COR-L47 (cell line): ENCODE measurements at regions not wholly inside any gene's neighbourhood (a gene's known extent, or its start where the extent isn't known, plus 50 kb on each side); places are given as distances from the start of the nearest gene placed in this dataset.

ENCODE experiments used
- DNase-seq: peaks from one replicate; lab custom pipeline; 2025; lab: John Stamatoyannopoulos, UW

DNA sequence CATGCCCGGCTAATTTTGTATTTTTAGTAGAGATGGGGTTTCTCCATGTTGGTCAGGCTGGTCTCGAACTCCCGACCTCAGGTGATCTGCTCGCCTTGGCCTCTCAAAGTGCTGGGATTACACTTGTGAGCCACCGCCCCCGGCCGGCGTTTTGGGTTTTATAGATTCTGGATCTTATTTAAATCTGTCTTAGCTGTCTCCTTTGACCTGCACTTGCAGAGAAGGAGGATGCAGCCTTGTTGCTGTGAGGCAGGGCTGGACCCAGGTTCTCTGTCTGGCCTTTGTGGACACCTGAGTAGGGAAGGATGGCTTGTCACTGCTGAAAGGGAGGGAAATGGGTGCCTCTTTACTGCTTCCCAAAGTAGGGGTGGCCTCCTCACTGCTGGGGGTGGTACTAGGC, 83.0 kb upstream of the HS6ST1 start:
- DNase-seq = no peak

DNA sequence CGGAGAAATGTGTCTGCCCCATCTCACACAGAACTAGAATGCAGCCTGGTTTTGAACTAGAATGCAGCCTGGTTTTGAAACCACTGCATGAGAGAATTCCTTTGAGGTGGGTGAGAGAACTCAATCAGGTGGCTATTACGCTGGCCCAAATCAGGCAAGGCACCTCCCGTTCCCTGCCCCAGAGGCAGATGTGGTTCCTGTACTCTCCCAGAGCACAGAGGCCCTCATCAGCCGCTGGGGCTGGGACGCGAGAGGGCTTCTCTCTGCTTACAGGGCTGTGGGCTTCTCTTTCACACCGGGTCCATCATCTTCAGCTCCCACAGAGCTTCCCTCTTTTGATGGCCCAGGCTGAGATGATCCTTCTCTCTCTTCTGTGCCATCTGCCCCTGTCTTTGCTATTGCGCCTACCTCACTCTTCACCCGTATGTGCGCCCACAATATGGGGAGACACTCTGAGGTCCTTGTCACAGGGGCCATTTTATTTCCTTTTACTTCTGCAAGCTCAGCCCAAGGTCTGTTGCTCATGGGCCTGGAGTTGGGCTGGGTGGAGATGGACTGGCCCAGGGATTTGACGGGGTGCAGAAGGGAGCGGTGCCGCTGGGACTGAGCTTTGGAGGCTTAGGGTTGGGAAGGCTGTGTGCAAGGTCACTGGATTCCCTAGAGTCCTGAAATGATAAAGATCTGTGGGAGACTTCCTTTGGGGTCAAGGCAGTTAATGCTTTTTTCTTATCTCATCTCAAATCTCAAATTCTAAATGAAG, 84.4 kb upstream of the HS6ST1 start:
- no peak for DNase-seq

DNA sequence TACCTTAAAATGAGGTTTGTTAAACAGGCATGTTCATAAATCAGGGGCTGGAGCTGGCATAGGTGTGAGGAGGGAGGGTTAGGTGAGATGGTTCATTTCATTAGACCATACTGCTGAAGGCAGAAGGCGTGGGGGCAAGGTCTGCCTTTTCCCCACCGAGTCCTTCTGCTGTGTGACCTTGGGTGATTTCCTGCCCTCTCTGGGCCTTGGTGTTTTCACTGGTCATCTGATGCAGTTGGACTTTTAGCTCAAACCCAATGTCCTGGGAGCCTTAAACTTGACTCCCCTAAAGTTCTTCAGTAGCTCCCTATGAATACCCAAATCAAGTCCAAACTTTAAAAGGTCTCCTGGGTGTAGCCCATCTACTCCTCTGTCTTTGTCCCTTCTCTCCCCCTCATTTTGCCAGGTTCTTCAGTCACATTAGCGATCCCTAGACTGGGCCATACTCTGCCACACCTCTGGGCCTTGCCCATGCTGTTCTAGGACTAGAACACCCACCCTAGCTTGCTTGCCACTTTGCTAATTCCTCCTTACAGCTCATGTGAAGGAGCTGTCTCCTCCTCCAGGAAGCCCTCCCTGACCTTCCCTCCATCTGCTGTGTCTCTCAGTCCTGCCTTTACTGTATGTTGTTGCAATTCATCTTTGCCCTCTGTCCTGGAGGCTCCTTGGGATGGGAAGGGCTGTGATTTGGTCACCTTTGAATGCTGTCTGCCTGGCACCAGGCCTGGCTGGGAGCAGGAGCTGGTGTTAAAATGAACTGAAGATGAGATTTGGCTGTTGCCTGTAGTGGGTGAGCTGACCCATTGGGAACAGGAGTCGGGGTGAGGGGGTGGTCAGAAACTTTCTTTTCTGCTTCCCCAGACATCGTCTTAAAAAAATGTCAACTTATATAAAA, 85.4 kb upstream of the HS6ST1 start:
- DNase-seq = no peak

DNA sequence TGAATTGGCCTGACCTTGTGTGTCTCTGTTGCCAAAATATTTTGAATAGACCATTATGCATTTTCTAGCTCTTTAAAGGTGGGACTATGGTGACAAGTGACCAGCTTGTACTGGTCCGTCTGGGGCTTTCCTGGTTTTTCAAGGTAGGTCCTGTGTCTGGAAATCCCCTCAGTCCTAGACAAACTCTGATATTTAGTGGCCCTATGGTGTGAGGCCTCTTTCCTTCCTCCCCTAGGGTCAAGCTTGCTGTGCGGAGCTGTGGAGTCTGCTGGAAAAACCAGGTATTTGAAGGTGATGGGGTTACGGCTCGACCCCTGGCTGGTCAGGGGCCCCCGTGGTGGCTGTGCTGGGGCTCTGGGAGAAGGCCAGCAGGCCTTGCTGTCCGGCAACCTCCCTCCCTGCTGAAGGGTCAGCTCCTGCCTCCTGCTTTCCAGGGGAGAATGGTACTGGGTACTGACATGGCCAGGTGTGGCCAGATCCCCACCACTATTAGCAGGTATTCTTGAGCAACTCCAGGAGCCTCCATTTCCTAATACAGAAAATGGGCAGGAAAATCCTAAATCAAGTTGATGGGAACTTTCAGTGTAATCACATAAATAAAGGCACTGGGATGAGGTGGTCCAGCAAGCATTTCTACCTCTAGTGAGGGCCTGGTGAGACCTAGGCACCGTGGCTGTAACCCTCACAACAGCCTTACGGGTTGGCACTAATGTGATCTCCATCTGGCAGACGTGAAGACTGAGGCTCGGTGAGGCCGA, 86.2 kb upstream of the HS6ST1 start:
- no peak for DNase-seq

DNA sequence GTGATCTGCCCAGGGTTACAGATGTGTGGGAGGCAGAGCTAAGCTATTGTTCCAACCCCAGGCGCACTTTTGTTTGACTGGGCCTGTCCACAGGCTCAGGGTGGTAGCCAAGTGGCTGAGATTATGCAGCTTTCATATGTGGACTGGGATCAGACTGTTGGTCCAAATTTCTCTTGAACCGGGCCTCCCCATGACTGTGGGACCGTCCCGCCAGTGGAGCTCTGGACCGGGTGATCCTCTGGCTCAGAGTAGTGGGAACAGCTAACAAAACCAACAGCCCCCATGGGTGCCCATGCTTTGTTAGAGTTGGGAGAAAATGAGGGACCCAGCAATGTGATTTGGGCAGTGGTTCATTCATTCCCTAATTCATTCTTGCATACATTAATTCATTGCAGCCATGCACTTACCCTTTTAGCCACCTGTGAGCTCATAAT, 86.8 kb upstream of the HS6ST1 start:
- no peak for DNase-seq

DNA sequence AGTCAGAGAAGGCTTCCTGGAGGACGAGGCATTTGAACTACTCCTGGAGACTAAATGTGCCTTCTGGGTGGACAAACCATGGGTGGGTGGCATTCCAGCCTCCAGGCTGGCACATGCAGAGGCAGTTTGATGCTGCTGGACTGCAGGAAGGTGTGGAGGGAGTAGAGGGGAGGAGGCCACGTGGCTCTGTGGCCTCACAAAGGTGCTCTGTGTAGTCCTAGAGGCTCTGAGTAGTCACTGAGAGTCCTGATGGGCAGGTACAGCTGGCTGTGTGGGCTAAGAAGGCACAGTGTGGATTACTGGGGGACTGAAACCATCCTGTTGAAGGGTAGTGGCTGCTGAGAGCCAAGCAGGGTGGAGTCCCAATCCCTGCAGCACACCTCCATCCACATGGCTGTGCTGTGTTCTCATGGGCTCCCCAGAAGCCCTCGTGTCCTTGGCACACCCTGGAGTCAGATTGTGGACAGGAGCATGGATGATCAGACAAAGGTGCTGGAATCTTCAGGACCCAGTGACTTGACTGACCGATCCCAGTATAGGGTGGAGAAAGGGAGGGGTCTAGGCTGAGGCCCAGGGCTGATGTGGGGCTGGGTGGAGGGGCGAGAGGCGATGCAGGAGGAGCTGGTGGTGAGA, 87.4 kb upstream of the HS6ST1 start:
- DNase-seq = no peak

DNA sequence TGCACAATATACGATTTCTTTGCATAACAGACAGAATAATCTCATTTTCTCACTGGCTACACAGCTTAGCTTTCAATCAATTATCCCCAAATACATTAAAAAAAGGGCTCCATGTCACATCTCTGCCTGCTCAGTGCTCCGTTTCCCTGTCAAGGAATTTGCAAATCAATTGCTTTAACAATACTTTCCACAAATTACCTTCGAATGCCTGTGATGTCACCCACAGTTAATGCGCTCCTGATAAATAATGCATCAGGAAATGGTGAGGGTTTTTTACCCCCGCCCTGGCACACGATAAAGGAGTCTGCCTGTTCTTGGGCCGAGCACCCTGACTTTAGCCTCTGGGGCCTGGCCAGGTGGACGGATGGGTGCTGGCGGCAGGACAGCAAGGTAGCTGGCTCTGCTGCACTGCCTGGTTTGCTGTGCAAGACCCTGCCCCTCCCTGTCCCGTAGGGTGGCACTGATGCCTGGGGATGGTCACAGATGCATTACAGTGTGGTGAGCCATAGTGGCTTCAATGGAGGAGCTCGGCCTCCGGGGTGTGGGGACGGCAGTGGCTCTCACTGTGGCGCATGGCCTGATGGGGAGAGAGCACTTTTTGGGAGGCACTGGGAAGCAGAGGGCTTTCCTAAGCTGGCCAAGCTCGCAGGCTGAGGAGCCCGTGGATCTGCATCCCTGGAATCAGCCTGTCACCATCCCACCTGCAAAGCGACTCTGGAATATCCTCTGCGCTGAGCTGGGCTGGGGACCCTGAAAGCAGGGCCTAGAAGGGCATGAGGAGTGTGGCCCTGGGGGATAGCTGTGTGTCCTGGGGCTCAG, 88.3 kb upstream of the HS6ST1 start:
- no peak for DNase-seq

DNA sequence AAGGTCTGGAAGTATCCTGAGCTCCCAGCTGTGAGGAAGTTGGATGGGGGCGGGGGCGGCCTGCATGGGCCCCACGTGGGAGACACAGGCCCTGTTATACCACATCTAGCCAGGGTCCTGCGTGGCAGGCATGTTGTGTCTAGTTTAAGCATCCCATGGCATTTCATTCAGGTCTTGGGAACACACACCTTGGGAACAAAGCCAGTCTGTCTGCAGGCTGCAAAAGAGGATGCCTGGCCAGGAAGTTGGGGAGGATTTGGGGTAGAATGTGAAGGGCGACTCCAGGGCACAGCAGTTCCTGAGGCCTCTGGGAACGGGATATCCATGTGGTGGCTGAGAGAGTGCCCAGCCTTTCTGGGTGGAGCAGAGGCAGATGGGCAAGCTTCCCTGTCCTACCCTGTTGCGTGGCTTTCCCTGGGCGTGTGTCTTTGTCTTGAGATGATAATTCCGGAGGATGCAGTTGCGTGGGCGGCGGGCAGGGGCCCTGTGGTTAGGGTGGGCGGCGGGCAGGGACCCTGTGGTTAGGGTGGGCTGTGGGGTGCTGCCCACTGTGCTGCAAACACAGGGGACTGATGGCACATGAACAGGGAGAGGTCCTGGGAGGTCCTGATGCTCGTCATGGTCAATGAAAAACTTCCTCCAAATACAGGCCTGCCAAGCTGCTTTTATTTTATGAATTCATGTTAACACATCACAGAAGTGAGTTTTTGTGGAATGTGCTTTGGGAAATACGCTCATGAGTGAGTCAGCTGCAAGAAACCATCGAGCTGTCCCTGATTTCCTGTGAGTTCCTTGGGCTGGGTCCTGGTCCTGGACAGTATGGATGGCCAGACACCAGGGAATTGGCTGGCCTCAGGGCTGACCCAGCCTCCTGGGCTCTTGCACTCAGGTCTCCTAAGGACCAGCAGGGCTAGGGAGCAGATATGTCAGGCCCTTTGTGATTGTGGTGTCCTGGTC, 90.0 kb upstream of the HS6ST1 start:
- no peak for DNase-seq

DNA sequence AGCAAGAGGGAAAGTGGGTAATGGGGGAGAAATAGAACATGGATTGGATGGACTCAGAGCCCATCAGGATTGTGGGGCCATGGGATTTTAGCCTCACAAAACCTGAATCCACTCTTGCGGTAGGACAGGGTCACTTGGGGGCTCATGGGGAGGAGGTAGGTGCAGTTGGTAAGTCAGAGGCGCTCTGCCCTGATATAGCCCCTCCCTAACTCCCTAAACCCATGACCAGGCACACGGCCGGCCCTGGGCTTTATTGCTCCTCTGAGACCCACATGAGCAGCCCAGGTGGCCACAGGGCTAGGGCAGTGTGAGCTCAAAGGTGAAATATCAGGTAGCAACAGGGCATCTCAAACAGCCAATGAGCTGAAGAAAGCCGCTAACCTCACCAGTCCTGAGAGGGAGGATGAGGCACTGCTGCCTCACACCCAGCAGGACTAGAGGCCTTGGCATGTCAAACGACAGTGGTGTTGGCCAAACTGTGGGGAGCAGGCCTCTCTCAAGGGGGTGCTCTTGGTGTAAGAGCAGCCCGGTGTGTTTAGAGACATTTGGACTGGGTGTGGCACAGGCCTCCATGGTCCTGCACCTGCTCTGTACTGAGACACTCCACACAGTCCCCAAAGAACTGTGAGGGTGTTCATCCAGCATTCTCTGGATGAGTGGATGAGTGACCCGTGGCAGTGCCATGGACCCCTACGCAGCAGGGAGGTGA, 90.8 kb upstream of the HS6ST1 start:
- DNase-seq = no peak

DNA sequence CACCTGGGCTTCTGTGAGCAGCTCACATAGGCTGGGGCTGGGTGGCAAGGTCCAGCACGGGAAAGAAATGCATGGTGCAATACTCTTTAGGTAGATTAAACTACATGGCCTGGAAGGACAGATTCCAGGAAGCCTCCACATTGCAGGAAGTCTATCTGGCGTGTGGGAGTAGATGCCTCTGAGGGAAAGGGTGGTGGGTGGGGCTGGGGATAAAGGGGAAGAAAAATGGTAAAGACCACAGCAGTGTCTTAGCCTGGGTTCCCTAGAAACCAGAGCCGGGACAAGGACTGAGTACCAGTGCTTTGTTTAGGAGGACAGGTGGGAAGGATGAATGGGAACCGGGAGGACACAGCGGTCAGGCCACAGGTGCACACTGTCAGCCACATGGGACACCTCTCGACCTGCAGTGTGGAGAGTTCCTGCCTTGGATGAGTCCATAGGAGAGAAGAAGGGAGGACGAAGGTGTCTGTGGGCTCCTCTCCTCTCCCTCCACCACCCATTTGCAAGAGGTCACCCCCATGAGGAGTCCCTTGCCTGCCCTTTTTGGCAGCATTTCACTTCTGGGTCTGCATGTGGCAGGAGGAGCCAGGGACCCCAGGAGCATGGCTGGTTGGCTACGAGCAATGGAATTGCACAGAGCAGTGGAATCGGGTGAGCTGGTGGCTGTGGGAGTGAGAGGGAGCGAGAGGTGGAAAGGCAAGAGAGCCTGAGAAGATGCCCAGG, 91.5 kb upstream of the HS6ST1 start:
- no peak for DNase-seq

DNA sequence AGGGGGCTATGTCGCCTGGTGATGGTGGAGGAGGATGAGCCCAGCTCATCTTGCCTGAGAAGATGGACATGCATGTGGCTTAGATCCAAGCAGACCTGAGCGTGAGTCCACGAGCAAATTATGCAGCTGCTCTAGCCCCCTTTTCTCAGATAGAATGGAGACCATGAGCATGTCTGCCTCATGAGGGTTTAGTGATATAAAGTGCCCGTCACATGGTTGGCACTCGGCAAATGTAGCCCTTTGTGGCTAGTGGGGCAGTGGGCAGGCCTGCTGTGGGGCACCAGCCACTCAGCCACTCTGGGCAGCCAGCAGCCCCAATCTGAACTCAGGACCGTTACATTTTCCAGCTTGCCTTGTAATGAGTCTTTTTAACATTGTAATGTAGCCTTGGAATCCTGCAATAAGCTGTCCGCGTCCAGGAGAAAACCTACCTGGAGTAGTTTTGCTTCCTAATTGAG, 92.1 kb upstream of the HS6ST1 start:
- no peak for DNase-seq

DNA sequence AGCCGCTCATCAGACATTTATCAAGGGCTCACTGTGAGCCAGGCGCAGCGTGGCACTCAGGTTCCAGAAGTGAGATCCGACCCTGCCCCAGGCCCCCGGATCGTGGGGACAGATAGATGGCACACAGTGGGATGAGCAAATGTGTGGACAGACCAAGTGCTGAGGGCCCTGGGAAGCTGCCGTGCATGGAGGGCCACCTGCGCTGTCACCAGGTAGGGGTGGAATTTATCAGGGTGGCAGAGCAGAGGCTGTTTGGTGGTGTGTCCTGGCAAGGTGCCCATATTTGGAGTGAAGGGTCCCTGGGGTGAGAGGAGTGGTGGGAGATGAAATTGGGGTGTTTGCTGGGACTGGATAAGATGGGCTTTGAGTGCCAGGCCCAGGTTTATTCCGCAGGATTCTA, 92.8 kb upstream of the HS6ST1 start:
- DNase-seq = no peak

DNA sequence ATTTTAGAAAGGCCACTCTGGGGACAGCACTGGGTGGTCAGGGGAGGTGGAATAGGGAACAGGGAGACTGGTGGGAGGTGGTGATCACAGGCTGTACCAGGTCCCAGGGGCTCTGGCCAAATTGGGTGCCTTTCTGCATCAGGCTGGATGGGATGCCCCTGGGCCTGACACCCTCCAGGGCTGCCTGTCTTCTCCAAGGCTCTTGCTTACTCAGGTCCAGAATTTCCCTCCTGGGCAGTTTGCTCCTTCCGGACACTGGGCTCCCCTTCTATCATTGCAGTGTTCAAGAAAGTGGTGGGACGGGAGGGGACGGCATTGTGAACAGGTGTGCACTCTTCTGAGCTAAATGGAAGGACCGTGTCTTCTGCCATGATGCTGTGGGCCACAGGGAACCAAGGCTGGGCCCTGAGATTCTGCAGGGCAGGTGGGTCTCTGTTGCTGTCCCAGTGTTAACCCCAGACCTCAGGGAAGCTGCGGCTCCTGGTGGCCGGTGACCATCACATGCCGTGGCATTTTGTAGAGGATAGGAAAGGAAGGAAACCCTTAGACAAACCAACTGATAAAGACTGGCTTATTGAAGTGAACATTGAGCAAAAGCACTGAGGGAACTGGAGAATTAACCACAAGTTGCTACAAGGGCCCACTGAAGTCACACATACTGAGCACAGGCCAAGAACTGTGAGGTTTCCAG, 93.7 kb upstream of the HS6ST1 start:
- DNase-seq = no peak

DNA sequence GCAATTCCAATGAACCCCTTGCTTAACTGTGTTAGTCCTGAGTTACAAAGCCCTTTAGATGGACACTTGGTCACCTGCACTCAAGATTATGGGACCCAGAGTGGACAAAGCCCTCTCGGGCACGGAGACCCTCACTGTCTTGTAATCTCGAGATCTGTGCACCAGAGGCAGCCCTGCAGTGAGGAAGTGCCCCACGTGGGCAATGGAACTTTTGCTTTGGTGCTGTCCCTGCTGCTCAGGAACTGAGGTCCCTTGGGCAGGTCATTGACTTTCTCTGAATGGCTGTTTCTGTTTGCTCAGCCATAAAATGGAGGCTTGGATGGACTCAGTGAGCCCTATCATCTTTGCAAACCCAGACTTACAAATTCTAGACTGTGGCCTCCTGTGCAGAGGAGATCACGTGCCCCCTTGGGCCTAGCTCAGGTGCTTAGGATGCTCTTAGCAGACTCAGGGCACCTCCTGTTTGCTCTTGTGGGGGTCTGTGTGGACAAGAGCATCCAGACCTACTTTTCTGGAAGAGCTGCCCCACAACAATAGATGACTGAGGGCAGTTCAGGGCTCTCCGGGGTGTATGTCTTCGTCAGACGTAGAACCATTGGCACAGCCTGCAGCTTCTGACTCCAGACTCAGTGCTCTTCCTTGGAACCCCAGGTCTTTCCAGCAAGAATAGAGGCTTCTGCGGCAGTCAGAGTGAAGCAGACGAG, 94.5 kb upstream of the HS6ST1 start:
- DNase-seq = no peak

DNA sequence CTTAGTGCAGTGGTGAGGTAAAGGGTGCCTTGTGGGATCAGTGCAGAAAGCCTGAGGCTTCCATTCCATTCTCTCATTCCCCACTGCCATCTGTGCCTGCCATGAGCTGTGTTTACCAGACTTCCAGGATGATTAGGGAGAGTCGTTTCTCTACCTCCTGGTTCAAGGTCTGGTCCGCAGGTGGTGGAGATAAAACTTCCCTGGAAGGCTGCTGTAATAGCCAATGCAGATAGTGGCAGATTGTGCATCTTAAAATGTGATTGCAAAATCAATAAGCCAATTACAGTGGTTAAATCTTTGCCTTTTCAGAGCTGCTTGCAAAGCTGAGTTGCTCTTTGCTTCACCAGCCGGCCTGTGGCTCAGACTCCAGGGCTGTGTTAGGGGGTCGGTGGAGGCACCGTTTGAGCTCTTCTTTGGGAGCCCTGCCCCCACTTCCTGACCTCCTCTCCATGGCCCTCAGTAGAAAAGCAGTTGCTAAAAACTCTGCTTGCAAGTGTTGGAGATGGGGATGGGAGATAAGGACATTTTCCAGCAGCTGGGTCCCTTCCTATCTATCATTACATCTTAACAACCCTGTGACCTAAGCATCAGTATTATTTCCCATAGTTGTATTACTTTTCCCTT, 95.2 kb upstream of the HS6ST1 start:
- no peak for DNase-seq

DNA sequence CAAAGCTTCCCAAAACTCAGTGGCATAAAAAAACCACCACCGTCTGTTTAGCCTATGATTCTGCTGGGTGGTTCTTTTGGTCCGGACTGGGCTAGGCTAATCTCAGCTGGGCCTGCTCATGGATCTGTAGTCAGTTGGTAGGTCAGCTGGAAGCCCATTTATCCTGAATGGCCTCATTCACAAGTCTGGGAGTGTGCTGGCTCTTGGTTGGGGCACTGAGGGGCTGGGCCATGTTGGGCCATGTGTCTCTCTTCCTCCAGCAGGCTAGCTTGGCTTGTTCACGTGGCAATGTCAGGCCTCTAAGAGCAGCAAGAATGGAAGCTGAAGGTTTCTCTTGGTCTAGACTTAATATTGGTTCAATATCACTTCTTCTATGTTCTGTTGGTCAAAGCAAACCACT, 95.7 kb upstream of the HS6ST1 start:
- DNase-seq = no peak
